ENCODE measurements at regions not wholly inside any gene's neighbourhood (a gene's known extent, or its start where the extent isn't known, plus 50 kb on each side); places are given as distances from the start of the nearest gene placed in this dataset.

- DNase-seq (ENCODE audit: extremely low read depth in 1 of 11, low read depth in 9 of 11, low spot score in 4 of 11) = no peak
Observed at GRCh38 chr12:98013560-98013959, 501.8 kb upstream of the TMPO start.

GRCh38 chr12:98018836-98019235 is 496.6 kb upstream of the TMPO start:
- DNase-seq (ENCODE audit: extremely low read depth in 1 of 11, low read depth in 9 of 11, low spot score in 4 of 11) = no peak

GRCh38 chr12:98020376-98020775 is 495.0 kb upstream of the TMPO start:
- DNase-seq (ENCODE audit: extremely low read depth in 1 of 11, low read depth in 9 of 11, low spot score in 4 of 11) = no peak

GRCh38 chr12:98022961-98023360 is 492.4 kb upstream of the TMPO start:
- DNase-seq (ENCODE audit: extremely low read depth in 1 of 11, low read depth in 9 of 11, low spot score in 4 of 11) = no peak

- no peak for DNase-seq (ENCODE audit: extremely low read depth in 1 of 11, low read depth in 9 of 11, low spot score in 4 of 11)
Observed at GRCh38 chr12:98037401-98038140, 477.8 kb upstream of the TMPO start.

- no peak for DNase-seq (ENCODE audit: extremely low read depth in 1 of 11, low read depth in 9 of 11, low spot score in 4 of 11)
Observed at GRCh38 chr12:98042668-98043067, 472.7 kb upstream of the TMPO start.

- no peak for DNase-seq (ENCODE audit: extremely low read depth in 1 of 11, low read depth in 9 of 11, low spot score in 4 of 11)
Observed at GRCh38 chr12:98045395-98045794, 470.0 kb upstream of the TMPO start.

- no peak for DNase-seq (ENCODE audit: extremely low read depth in 1 of 11, low read depth in 9 of 11, low spot score in 4 of 11)
Observed at GRCh38 chr12:98048326-98048725, 467.1 kb upstream of the TMPO start.

- peak in 3 of 11 donors; percentile 12 to 13 (median 12) for DNase-seq (ENCODE audit: extremely low read depth in 1 of 11, low read depth in 9 of 11, low spot score in 4 of 11)
Observed at GRCh38 chr12:98053202-98053601, 462.2 kb upstream of the TMPO start.

- no peak for DNase-seq (ENCODE audit: extremely low read depth in 1 of 11, low read depth in 9 of 11, low spot score in 4 of 11)
Observed at GRCh38 chr12:98057701-98058100, 457.7 kb upstream of the TMPO start.

GRCh38 chr12:98058213-98058612 is 457.2 kb upstream of the TMPO start:
- no peak for DNase-seq (ENCODE audit: extremely low read depth in 1 of 11, low read depth in 9 of 11, low spot score in 4 of 11)

GRCh38 chr12:98058838-98059237 is 456.6 kb upstream of the TMPO start:
- no peak for DNase-seq (ENCODE audit: extremely low read depth in 1 of 11, low read depth in 9 of 11, low spot score in 4 of 11)

GRCh38 chr12:98059659-98060343 is 455.6 kb upstream of the TMPO start:
- DNase-seq (ENCODE audit: extremely low read depth in 1 of 11, low read depth in 9 of 11, low spot score in 4 of 11) = no peak

- DNase-seq (ENCODE audit: extremely low read depth in 1 of 11, low read depth in 9 of 11, low spot score in 4 of 11) = no peak
Observed at GRCh38 chr12:98060411-98060810, 455.0 kb upstream of the TMPO start.

- DNase-seq (ENCODE audit: extremely low read depth in 1 of 11, low read depth in 9 of 11, low spot score in 4 of 11) = no peak
Observed at GRCh38 chr12:98062464-98063245, 452.7 kb upstream of the TMPO start.

GRCh38 chr12:98064501-98064900 is 450.9 kb upstream of the TMPO start:
- no peak for DNase-seq (ENCODE audit: extremely low read depth in 1 of 11, low read depth in 9 of 11, low spot score in 4 of 11)

GRCh38 chr12:98067795-98068194 is 447.6 kb upstream of the TMPO start:
- no peak for DNase-seq (ENCODE audit: extremely low read depth in 1 of 11, low read depth in 9 of 11, low spot score in 4 of 11)

- no peak for DNase-seq (ENCODE audit: extremely low read depth in 1 of 11, low read depth in 9 of 11, low spot score in 4 of 11)
Observed at GRCh38 chr12:98073610-98074009, 441.8 kb upstream of the TMPO start.

- no peak for DNase-seq (ENCODE audit: extremely low read depth in 1 of 11, low read depth in 9 of 11, low spot score in 4 of 11)
Observed at GRCh38 chr12:98074286-98074685, 441.1 kb upstream of the TMPO start.

GRCh38 chr12:98084391-98084790 is 431.0 kb upstream of the TMPO start:
- DNase-seq (ENCODE audit: extremely low read depth in 1 of 11, low read depth in 9 of 11, low spot score in 4 of 11) = no peak
